ENCODE measurements at regions not wholly inside any gene's neighbourhood (a gene's known extent, or its start where the extent isn't known, plus 50 kb on each side); places are given as distances from the start of the nearest gene placed in this dataset.

DNA sequence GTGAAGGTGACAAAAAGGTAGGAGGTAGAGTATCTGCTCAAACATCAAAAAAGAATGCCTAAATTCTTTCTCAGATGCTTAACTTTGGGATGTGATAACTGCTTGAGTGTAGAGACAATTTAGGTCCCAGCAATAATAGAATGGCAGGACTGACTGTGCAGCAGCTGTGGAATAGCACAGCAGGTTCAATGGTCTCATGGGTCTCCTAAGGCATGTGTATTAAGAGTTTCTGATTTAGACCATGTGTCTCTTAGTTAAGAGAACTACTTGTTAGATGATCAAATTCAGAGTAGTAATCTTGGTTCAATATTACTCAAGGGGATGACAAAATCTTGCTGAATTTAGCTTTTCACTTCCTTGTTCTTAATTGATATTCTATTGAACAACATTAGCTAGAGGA, 72.0 kb downstream of the ALX1 start:
- DNase-seq = no peak

GRCh38 chr12:85356596-85357385, 76.8 kb downstream of the ALX1 start:
- DNase-seq = no peak

DNA sequence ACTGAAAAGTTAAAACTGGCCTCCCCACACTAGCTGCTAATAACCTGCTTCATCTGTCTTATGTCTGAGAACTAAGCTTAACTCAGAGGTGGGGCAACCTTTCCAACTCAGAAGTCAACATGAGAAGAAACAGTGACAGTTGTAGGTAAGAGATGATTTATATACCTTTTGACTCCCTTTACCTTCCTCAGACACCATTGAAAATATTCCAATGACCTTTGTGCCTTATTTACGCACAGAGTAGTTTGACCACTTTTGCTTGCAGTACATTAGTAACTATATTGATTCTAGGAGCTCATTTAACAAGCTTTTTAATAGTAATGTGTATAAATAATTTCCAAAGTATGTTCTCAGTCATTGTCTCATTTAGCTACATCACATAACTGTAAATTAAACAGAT, 77.6 kb downstream of the ALX1 start:
- no peak for DNase-seq

GRCh38 chr12:85358715-85359114, 78.7 kb downstream of the ALX1 start:
- DNase-seq = no peak

- no peak for DNase-seq
Observed at GRCh38 chr12:85363382-85364190, 83.6 kb downstream of the ALX1 start.

GRCh38 chr12:85367936-85368335, 87.9 kb downstream of the ALX1 start:
- DNase-seq = no peak

DNA sequence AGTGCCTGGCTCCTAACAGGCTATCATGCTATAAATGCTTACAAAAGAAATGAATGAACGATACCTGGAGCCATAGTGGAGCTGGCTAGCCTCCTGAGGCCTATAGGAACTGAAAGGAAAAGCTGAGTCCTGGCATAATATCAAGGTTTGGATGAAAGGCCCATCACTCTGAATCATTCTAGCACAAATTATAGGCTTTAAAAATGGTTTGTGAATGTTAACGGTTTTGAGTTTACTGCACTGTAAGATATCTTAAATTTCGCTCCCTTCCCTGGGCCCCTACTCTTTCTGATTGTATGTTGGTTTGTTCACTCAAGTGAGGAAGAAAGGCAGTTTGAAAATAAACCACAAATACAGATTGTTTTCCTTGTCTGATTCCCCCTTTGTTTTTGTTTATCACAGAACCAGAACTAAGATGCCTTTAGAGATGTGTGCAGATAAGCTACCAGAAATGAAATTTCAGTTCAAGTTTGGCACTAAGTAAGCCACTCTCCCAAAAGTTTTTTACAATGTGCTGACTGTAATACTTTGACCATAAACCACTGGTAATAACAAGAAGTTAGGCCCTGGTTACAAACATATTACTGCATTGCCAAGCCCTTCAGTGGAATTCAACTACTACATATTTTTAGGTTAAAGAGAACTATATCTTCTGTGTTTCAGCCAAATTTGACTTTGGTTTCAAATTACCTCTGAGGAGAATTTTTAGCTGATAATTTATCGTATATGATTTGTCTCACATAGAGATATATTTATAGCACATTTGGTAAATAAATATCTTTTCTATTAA, 89.5 kb downstream of the ALX1 start:
- no peak for DNase-seq

GRCh38 chr12:85373045-85373444, 93.0 kb downstream of the ALX1 start:
- no peak for DNase-seq

DNA sequence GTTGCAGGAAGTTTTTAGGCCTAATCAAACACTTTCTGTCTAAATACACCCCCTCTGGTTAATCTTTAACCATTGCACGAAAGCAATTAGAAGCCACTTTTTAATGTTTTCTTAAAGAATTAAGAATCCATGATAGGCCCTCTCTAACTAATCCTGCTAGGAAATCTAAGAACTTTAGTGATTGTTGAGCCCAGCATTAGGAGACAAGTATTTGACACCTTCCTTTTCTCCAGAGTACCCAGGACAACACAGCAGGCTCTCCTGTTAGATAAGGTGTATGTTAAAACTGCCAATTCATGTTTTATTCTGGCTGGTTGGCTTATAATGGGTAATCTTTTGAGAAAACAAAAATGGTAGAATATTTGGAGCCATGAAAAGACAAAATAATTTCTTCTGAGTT, 95.0 kb downstream of the ALX1 start:
- no peak for DNase-seq

GRCh38 chr12:85385406-85385805, 105.4 kb downstream of the ALX1 start:
- no peak for DNase-seq

DNA sequence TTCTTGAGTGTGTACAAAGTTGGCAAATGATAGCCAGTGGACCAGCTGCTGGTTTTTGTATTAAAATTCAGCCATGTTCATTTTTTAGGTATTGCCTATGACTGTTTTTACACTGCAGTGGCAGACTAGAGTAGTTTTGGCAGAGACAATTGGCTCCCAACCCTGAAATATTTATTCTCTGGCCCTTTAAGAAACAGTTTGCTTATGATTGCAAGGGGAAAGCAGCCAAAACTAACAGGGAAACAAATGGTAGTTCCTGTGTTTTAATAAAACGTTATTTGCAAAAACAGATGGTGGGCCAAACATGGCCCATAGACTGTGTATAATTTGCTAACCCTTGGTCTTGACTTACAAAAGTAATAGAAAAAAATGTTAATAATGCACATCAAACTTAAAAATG, 110.2 kb downstream of the ALX1 start:
- no peak for DNase-seq

DNA sequence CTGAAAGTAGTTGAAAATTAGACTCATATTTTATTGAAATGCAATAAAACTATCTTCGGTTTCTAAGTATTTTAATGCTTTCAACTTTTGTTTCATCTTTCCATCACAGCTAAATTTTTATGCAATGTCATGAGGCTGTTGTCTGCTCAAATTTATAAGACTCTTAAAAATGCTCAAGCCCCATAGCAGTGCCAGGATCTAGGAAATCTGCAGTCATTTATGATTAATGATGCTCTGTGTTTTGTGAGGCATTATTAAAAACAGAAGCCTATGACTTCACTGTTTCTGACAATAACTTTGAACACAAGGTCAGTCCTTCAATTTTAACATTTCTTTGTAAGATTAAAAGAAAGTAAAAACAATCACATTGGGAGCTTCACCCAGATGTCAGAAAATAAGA, 112.5 kb downstream of the ALX1 start:
- no peak for DNase-seq

- no peak for DNase-seq
Observed at GRCh38 chr12:85393606-85394005, 113.6 kb downstream of the ALX1 start.

GRCh38 chr12:85394065-85394464, 114.0 kb downstream of the ALX1 start:
- no peak for DNase-seq

GRCh38 chr12:85394809-85395208, 114.8 kb downstream of the ALX1 start:
- no peak for DNase-seq

DNA sequence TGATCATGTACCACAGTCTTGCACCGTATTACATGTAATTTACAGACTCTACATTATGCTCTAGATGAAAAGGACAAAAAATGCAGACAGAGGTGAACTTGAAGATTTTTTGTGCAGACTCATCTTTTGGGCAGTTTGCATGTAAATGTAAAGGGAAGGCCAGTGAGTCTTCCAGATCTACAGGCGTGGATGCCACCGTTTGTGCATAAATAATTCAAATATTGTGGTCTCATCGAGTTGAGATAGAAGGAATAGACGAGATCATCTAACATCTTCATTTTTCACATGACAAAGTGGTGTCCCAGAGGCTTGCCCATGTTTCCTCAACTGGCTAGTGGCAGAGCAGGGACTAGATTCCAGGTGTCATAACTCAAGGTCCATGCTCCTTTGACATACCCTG, 125.2 kb downstream of the ALX1 start:
- no peak for DNase-seq

DNA sequence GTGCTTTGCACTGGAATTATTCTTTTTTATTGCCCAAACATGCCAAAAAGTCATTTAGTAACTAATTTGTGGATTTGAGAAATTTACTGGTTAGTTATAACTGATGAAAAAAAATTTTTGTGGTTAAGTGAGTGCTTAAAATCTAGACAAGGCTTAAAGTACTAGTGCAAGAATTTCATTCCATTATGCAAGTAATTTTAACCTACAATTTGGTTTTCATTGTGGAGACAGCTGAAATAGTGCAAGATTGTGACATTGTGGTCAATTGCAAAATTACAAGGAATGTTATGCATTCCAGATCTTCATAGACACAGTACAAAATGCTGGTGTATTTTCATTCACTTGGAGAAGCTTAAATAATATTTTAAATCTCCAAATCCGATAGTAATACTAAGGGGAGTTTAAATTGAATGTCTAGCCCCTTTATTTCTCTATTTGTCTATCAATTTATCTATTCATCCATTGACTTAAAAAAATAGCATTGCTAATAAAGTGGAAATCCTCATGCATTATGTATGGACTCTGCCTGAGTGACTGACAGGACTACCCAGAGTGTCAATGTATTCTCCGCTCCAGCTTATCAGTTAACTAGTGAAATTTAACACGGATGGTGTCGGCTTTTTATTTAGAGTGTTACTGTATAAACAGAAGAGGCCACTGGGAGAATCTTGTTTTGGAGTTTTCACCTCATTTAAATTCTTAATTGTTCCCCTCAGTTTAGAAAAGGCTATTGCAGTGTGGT, 125.9 kb downstream of the ALX1 start:
- no peak for DNase-seq

DNA sequence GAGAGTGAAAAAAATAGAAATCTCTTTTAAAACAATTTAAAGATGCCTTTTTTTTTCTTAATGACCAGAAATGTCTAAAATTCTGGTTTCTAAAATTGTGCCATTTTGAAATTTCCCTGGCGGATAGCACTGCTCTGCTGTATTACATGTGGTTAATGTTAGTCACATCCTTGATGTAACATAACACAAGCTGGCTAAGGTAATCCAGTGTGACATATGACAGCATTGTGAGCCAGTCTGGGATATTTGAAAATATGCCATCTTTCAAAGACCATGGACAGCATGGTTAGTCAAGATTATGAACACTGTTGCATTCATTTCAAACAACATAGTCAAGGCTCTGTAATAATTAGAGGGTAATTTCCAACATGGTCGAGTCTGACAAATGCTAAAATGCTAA, 133.2 kb downstream of the ALX1 start:
- no peak for DNase-seq

DNA sequence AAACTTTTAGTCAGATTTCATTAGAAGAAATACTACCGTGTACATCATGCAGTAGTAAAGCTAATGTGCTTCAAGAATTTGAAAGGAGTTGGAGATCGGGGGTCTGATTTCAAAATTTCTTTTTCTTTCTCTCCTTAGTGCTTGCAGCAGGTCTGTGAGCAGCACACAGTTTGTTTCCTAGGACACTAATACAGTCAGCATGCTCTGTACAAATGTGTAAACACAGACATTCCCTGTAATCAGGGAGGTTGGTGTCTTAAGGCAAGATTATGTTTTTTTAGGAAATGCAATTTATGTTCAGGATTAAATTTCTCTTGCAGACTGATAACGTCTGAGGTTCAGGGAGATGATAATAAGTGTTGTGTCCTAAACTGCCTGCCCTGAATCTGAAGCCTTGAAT, 142.7 kb downstream of the ALX1 start:
- no peak for DNase-seq

DNA sequence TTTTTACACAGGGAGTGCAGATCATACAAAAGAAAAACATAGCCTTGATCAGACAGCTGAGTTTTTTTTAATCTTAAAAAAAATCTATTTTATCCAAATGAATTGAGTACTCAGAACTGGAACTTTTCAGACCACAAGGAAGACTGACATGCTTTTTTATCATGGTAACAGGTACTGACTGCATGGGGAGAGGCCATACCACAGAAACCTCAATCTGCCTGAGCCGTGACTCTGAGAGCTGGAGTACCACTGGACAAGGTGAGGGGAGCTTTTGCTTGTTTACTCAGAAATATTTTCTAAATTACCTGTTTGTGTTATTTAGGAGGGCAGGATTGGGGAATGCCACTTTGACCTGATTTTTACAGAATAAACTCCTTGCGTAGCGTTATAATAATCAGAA, 143.9 kb downstream of the ALX1 start:
- no peak for DNase-seq

GRCh38 chr12:85424581-85425348, 144.7 kb downstream of the ALX1 start:
- DNase-seq = no peak

DNA sequence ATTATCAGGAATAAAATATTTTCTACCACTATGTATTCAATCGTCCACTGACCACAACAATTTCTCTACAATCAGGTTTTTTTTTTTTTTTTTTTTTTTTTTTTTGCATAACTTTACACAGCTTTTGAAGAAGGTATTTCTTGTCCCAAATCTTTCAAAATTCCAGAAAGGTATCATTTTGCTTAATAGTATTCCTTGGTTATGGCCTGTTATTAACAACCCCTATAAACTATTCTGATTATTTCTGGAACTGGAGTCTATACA, 145.3 kb downstream of the ALX1 start:
- no peak for DNase-seq
